WTC11 (cell line): ENCODE measurements at regions not wholly inside any gene's neighbourhood (a gene's known extent, or its start where the extent isn't known, plus 50 kb on each side); places are given as distances from the start of the nearest gene placed in this dataset.
"Not testable (repeated sequence)": the region's sequence is repeated elsewhere in the genome, so short reads cannot be mapped to it uniquely, and the experiment has no call there.

Experiments
- ATAC-seq: fragments of 200-7000 bp; cut with Tn5 transposase; 2 replicates; pipeline ENCODE4 v1.10.0; 2021; ENCODE audit warnings: mild to moderate bottlenecking, moderate library complexity
- CTCF ChIA-PET: fragments of 300-600 bp; sonication (Branson Sonifier 250); formaldehyde crosslinking; loops from one replicate; lab custom pipeline; 2021; ENCODE audit warnings: antibody characterized with exemption; lab: Charles Lee
- POLR2A ChIA-PET: fragments of 350-600 bp; sonication (Branson Sonifier 250); formaldehyde crosslinking; loops from one replicate; lab custom pipeline; 2021; ENCODE audit warnings: antibody characterized with exemption; lab: Charles Lee
- DNase-seq: peaks from one replicate; pipeline ENCODE4 v3.0.0; 2021; ENCODE audit warnings: low spot score
- H3K27ac Mint-ChIP-seq: 2 replicates; pipeline ENCODE4 v1.8.0; 2021; ENCODE audit warnings: mixed read lengths
- H3K27me3 Mint-ChIP-seq: 2 replicates; pipeline ENCODE4 v1.8.0; 2021; ENCODE audit warnings: low read depth, mild to moderate bottlenecking, moderate library complexity, mixed read lengths
- H3K36me3 Mint-ChIP-seq: 2 replicates; pipeline ENCODE4 v1.8.0; 2021; ENCODE audit warnings: mixed read lengths
- H3K4me1 Mint-ChIP-seq: 2 replicates; pipeline ENCODE4 v1.8.0; 2022; ENCODE audit warnings: mixed read lengths
- H3K4me3 Mint-ChIP-seq: 2 replicates; pipeline ENCODE4 v1.8.0; 2021; ENCODE audit warnings: mild to moderate bottlenecking, moderate library complexity, mixed read lengths
- H3K9me3 Mint-ChIP-seq: 2 replicates; pipeline ENCODE4 v1.8.0; 2021; ENCODE audit warnings: mixed read lengths
- ATF2 ChIP-seq: sonication (generic); formaldehyde crosslinking; IDR thresholded peaks from 2 replicates; pipeline ENCODE4 v1.8.1; 2022; ENCODE audit warnings: low read depth, missing genetic modification reagents, borderline replicate concordance
- FOXK1 ChIP-seq: sonication (generic); formaldehyde crosslinking; IDR thresholded peaks from 2 replicates; pipeline ENCODE4 v1.8.0; 2022; ENCODE audit warnings: mild to moderate bottlenecking, moderate library complexity, missing genetic modification reagents
- GTF2I ChIP-seq: fragments of 250-450 bp; sonication (Bioruptor Pico); conservative IDR thresholded peaks from 2 replicates; pipeline ENCODE4 v1.4.0; 2021; ENCODE audit warnings: mild to moderate bottlenecking
- HMGA2 ChIP-seq: fragments of 250-450 bp; sonication (Bioruptor Pico); IDR thresholded peaks from 2 replicates; pipeline ENCODE4 v1.4.0; 2021; ENCODE audit warnings: mild to moderate bottlenecking, moderate library complexity
- IRF1 ChIP-seq: sonication (generic); formaldehyde crosslinking; IDR thresholded peaks from 2 replicates; pipeline ENCODE4 v1.8.0; 2023; ENCODE audit warnings: missing genetic modification reagents
- IRF2 ChIP-seq: sonication (generic); formaldehyde crosslinking; IDR thresholded peaks from 2 replicates; pipeline ENCODE4 v1.8.0; 2022; ENCODE audit warnings: low read depth, missing genetic modification reagents, borderline replicate concordance
- MAX ChIP-seq: sonication (generic); formaldehyde crosslinking; IDR thresholded peaks from 2 replicates; pipeline ENCODE4 v1.8.0; 2022; ENCODE audit warnings: mild to moderate bottlenecking, missing genetic modification reagents
- MYBL2 ChIP-seq: sonication (generic); formaldehyde crosslinking; IDR thresholded peaks from 2 replicates; pipeline ENCODE4 v1.8.1; 2023; ENCODE audit warnings: mild to moderate bottlenecking, moderate library complexity, missing genetic modification reagents
- NFE2L1 ChIP-seq: sonication (generic); formaldehyde crosslinking; IDR thresholded peaks from 2 replicates; pipeline ENCODE4 v1.8.1; 2023; ENCODE audit warnings: missing genetic modification reagents
- NR3C1 ChIP-seq: sonication (generic); formaldehyde crosslinking; conservative IDR thresholded peaks from 2 replicates; pipeline ENCODE4 v1.8.1; 2023; ENCODE audit warnings: low read depth, mild to moderate bottlenecking, missing genetic modification reagents
- PRDM15 ChIP-seq: sonication (generic); formaldehyde crosslinking; IDR thresholded peaks from 2 replicates; pipeline ENCODE4 v1.8.0; 2022; ENCODE audit warnings: missing genetic modification reagents
- SP1 ChIP-seq: sonication (generic); formaldehyde crosslinking; conservative IDR thresholded peaks from 2 replicates; pipeline ENCODE4 v1.8.1; 2022; ENCODE audit warnings: missing genetic modification reagents
- TP53 ChIP-seq: sonication (generic); formaldehyde crosslinking; IDR thresholded peaks from 2 replicates; pipeline ENCODE4 v1.8.1; 2023; ENCODE audit warnings: mild to moderate bottlenecking, missing genetic modification reagents
- ZNF121 ChIP-seq: sonication (generic); formaldehyde crosslinking; IDR thresholded peaks from 2 replicates; pipeline ENCODE4 v1.8.0; 2023; ENCODE audit warnings: missing genetic modification reagents
- ZNF317 ChIP-seq: sonication (generic); formaldehyde crosslinking; IDR thresholded peaks from 2 replicates; pipeline ENCODE4 v1.8.1; 2023; ENCODE audit warnings: low read depth, mild to moderate bottlenecking, moderate library complexity, missing genetic modification reagents, borderline replicate concordance
- ZNF396 ChIP-seq: fragments of 250-450 bp; sonication (Bioruptor Pico); IDR thresholded peaks from 2 replicates; pipeline ENCODE4 v1.8.0; 2021; ENCODE audit warnings: mild to moderate bottlenecking, moderate library complexity, borderline replicate concordance
- ZNF423 ChIP-seq: fragments of 250-450 bp; sonication (Bioruptor Pico); IDR thresholded peaks from 2 replicates; pipeline ENCODE4 v2.1.2; 2022; ENCODE audit warnings: mild to moderate bottlenecking, moderate library complexity
- TF ChIP-seq, protein P1 (sequence below): fragments of 250-450 bp; sonication (Bioruptor Pico); IDR thresholded peaks from 2 replicates; pipeline ENCODE4 v1.9.0; 2021; ENCODE audit warnings: mild to moderate bottlenecking, borderline replicate concordance
- TF ChIP-seq, protein P2 (sequence below): sonication (generic); formaldehyde crosslinking; IDR thresholded peaks from 2 replicates; pipeline ENCODE4 v1.8.1; 2022; ENCODE audit warnings: low read depth, mild to moderate bottlenecking, moderate library complexity, missing genetic modification reagents, borderline replicate concordance

- Mint-ChIP-seq H3K4me1 (no peaks in the 10 kb centered on the region), H3K27ac (no peak overlapping the region), H3K27me3 (no peaks in the 10 kb centered on the region), H3K9me3 (no peaks in the 10 kb centered on the region), H3K36me3 (no peaks in the 10 kb centered on the region)
- POLR2A ChIA-PET: no interaction called here
- TF ChIP-seq, protein P1, sequence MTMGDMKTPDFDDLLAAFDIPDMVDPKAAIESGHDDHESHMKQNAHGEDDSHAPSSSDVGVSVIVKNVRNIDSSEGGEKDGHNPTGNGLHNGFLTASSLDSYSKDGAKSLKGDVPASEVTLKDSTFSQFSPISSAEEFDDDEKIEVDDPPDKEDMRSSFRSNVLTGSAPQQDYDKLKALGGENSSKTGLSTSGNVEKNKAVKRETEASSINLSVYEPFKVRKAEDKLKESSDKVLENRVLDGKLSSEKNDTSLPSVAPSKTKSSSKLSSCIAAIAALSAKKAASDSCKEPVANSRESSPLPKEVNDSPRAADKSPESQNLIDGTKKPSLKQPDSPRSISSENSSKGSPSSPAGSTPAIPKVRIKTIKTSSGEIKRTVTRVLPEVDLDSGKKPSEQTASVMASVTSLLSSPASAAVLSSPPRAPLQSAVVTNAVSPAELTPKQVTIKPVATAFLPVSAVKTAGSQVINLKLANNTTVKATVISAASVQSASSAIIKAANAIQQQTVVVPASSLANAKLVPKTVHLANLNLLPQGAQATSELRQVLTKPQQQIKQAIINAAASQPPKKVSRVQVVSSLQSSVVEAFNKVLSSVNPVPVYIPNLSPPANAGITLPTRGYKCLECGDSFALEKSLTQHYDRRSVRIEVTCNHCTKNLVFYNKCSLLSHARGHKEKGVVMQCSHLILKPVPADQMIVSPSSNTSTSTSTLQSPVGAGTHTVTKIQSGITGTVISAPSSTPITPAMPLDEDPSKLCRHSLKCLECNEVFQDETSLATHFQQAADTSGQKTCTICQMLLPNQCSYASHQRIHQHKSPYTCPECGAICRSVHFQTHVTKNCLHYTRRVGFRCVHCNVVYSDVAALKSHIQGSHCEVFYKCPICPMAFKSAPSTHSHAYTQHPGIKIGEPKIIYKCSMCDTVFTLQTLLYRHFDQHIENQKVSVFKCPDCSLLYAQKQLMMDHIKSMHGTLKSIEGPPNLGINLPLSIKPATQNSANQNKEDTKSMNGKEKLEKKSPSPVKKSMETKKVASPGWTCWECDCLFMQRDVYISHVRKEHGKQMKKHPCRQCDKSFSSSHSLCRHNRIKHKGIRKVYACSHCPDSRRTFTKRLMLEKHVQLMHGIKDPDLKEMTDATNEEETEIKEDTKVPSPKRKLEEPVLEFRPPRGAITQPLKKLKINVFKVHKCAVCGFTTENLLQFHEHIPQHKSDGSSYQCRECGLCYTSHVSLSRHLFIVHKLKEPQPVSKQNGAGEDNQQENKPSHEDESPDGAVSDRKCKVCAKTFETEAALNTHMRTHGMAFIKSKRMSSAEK (CRISPR knock-in tag): no peak
- TF ChIP-seq GTF2I (CRISPR knock-in tag) (no peak), IRF2 (CRISPR knock-in tag) (no peak), NR3C1 (CRISPR knock-in tag) (no peak), FOXK1 (CRISPR knock-in tag) (no peak), ZNF423 (no peak)
- TF ChIP-seq, all 79 proteins: peak for 0
- H3K4me3 Mint-ChIP-seq: no peak overlapping the region
- ATAC-seq: no peak
- DNase-seq: no peak
- CTCF ChIA-PET: no interaction called here
Observed at GRCh38 chr13:109983447-109983846, 197.1 kb upstream of the IRS2 start.

DNA sequence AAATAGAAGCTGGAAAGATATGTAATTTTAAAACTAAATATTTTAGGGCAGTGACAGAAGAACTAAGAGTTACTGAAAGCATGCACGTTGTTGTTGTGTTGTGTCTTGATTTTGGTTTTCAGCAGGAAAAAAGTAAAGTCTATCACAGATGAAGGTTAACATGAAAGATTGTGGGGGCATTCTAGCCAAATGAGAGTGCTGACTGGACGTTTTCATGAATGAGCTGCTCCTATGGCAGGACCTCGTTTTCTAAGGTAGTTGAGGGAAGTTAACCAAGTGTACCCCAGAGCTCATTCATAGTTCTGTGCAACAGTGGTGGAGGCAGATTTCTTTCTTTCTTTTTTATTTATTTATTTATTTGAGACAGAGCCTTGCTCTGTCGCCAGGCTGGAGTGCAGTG is 194.6 kb upstream of the IRS2 start:
- CTCF ChIA-PET: interaction anchor here (0.6 kb wide), 1 partner anchor 699 kb away, joined by 3 read pairs; no protein-coding TSS in a partner anchor
- H3K4me3 Mint-ChIP-seq: no peak overlapping the region
- ATAC-seq (no peak), DNase-seq (no peak)
- POLR2A ChIA-PET: no interaction called here
- TF ChIP-seq MAX (CRISPR knock-in tag) (no peak), FOXK1 (CRISPR knock-in tag) (no peak), ZNF396 (CRISPR knock-in tag) (no peak), IRF1 (CRISPR knock-in tag) (no peak), ZNF317 (CRISPR knock-in tag) (no peak), ATF2 (CRISPR knock-in tag) (no peak), MYBL2 (CRISPR knock-in tag) (no peak), PRDM15 (CRISPR knock-in tag) (no peak), NFE2L1 (CRISPR knock-in tag) (no peak), ZNF121 (CRISPR knock-in tag) (no peak), SP1 (no peak), IRF2 (CRISPR knock-in tag) (no peak), TP53 (no peak), HMGA2 (CRISPR knock-in tag) (no peak)
- TF ChIP-seq, protein P2, sequence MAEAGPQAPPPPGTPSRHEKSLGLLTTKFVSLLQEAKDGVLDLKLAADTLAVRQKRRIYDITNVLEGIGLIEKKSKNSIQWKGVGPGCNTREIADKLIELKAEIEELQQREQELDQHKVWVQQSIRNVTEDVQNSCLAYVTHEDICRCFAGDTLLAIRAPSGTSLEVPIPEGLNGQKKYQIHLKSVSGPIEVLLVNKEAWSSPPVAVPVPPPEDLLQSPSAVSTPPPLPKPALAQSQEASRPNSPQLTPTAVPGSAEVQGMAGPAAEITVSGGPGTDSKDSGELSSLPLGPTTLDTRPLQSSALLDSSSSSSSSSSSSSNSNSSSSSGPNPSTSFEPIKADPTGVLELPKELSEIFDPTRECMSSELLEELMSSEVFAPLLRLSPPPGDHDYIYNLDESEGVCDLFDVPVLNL (CRISPR knock-in tag): no peak
- no peak overlapping the region for H3K27ac Mint-ChIP-seq
- H3K4me1 Mint-ChIP-seq: no peaks in the 10 kb centered on the region
- no peaks in the 10 kb centered on the region for H3K36me3 Mint-ChIP-seq
- H3K9me3 Mint-ChIP-seq: no peaks in the 10 kb centered on the region
- H3K27me3 Mint-ChIP-seq: no peaks in the 10 kb centered on the region

GRCh38 chr13:109979676-109980075 is 193.3 kb upstream of the IRS2 start:
- H3K36me3 Mint-ChIP-seq, DNase-seq, H3K4me3 Mint-ChIP-seq, H3K4me1 Mint-ChIP-seq, H3K9me3 Mint-ChIP-seq, CTCF ChIA-PET, ATAC-seq, POLR2A ChIA-PET, H3K27me3 Mint-ChIP-seq, H3K27ac Mint-ChIP-seq: not testable (repeated sequence)
